Ovary (tissue), 3 donors: ENCODE measurements at regions not wholly inside any gene's neighbourhood (a gene's known extent, or its start where the extent isn't known, plus 50 kb on each side); places are given as distances from the start of the nearest gene placed in this dataset.

Experiments used
- POLR2A ChIP-seq: fragments of 450-650 bp; IDR thresholded peaks from one replicate; pipeline ENCODE4 v1.6.1; 2017; ENCODE audit warnings: antibody characterized with exemption, mild to moderate bottlenecking, moderate library complexity
- TF ChIP-seq, protein P1 (sequence below), 3 donors: fragments of 450-650 bp in 2 of 3; fragments of 200-600 bp in 1 of 3; IDR thresholded peaks; one replicate each; pipeline versions ENCODE4 v1.5.1 to v1.8.0; 2016 to 2022; ENCODE audit warnings: antibody characterized with exemption in 3 of 3, mild to moderate bottlenecking in 1 of 3
- donor health status: DM: no; HTN: no; CAD: no.

- TF ChIP-seq, protein P1, sequence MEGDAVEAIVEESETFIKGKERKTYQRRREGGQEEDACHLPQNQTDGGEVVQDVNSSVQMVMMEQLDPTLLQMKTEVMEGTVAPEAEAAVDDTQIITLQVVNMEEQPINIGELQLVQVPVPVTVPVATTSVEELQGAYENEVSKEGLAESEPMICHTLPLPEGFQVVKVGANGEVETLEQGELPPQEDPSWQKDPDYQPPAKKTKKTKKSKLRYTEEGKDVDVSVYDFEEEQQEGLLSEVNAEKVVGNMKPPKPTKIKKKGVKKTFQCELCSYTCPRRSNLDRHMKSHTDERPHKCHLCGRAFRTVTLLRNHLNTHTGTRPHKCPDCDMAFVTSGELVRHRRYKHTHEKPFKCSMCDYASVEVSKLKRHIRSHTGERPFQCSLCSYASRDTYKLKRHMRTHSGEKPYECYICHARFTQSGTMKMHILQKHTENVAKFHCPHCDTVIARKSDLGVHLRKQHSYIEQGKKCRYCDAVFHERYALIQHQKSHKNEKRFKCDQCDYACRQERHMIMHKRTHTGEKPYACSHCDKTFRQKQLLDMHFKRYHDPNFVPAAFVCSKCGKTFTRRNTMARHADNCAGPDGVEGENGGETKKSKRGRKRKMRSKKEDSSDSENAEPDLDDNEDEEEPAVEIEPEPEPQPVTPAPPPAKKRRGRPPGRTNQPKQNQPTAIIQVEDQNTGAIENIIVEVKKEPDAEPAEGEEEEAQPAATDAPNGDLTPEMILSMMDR (IDR thresholded peaks at IDR 0.05): no peak
- no peak for TF ChIP-seq POLR2A
Observed at GRCh38 chr5:156109317-156110023, 217.5 kb upstream of the SGCD start.
